M059J (cell line): ENCODE measurements at regions not wholly inside any gene's neighbourhood (a gene's known extent, or its start where the extent isn't known, plus 50 kb on each side); places are given as distances from the start of the nearest gene placed in this dataset.

Source experiments
- DNase-seq: peaks from one replicate; pipeline ENCODE4 v3.0.0-alpha.2; 2012; ENCODE audit warnings: low read depth

DNA sequence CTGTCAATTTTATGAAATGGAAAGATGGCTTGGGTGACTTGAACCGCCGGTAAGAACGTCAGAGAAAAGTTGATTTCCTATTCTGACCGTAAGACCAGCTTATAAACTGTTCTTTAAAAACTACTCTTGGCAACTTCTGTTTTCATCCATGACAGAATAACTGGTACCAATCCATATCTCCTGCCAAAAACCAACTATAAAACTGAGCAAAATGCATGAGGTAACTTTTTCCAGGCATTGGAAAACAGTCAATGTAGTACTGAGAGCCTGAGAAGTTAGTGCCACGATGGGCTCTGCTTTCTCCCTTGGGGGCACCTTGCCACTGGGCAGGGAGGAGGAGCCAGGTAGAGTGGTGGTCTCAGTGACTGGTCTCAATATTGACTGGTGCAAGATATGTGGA, 615.2 kb upstream of the TBL1XR1 start:
- DNase-seq: peak; percentile 40

DNA sequence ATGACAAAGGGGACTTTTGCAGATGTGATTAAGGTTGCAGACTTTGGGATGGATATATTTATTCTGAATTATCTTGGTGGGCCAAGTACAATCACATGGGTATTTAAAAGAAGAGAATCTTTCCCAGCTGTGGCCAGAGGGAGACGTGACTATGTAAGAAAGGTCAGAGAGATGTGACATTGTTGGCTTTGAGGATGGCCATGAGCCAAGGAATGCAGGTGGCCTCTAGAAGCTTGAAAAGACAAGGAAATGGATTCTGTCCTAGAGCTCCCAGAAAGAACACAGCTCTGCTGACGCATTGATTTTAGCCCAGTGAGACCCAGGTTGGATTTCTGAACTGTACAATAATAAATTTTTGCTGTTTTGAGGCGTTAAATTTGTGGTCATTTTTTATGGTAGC, 616.0 kb upstream of the TBL1XR1 start:
- peak; percentile 96 for DNase-seq

GRCh38 chr3:177816667-177817208, 619.5 kb upstream of the TBL1XR1 start:
- peak; percentile 99 for DNase-seq

DNA sequence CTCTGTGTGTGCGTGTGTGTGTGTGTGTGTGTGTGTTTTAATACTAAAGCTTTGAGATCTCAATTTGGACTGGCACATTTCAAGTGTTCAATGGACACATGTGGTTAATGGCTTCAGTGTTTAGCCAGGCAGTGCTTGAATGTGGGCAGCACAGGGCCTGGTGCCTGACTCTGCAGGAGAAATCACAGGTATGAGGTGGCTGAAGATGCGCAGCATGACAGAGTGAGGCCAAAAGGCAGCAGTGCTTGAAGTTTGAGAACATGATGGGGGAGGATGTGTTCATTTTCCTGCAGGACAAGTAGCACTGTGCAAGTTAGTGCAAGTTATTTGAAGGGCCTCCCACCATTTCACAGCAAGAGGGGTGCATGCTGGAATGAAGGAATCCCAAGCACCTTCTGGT, 620.5 kb upstream of the TBL1XR1 start:
- no peak for DNase-seq

DNA sequence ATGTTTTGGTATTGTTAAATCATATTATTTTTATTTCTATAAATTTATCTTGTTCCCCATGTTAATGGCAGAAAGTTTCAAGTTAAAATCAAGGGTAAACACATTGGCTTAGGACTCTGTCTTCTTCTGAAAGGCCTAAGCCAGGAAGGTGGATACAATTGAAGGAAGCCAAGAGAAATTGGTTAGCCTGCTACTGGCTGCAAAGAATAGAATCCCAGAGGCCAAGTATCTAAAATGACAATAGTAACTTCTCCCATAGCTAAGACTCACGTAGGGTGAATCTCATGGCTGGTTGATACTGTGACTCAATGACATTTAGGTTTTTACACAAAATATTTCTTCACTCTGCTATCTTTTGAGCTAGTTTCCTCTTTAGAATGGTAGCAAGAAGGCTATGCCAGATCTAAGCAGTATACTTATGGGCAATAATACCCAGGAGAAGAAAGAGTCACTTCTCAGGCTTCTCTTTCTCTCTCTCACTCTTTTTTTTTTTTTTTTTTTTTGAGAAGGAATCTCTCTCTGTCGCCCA, 621.5 kb upstream of the TBL1XR1 start:
- no peak for DNase-seq

DNA sequence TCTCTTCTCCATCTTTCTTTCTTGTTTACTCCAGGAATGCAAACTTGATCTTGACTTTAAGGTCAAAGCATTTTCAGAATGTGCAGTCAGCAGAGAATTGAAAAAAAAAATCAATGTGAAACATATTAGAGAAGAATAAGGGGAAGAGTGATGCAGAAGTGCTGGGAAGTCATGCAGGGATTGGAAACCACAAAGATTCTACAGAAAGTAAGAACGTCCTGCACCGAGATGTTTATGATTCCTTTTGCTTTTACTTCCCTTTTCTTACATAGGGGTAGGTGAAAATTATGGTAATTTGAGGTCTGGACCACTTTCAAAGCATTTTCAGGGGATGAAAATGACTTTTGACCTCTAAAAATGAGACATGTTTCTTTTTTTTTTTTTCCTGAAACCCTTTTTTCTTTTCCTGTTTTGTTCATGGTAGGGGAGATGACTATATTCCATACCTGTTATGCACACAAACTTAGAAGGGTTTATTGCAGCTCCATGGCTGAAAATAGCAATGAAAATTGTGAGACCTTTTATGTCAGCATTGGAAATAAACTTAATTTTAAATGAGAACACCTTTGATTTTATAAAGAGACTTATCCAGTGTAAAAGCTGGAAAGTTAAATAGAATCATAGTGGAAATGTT, 623.5 kb upstream of the TBL1XR1 start:
- DNase-seq: peak; percentile 71

DNA sequence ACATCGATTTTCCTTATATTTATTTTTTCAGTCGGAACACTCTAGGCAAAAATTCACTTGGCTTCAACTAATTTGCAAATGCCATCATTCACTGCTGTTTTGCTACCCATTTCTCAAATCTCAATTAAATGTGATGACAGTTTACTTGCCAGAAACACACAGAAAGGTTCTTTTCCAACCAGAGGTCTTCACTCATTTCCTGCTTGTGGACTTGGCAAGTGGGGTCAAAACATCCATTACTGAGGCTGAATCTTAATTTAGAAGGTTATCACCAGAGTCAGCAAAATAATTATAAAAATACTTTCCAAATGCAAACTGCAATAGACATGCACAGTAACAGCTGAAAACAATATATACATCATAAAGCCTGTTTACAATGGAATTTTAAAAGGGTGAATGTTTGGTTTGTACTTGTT, 625.4 kb upstream of the TBL1XR1 start:
- DNase-seq: no peak

DNA sequence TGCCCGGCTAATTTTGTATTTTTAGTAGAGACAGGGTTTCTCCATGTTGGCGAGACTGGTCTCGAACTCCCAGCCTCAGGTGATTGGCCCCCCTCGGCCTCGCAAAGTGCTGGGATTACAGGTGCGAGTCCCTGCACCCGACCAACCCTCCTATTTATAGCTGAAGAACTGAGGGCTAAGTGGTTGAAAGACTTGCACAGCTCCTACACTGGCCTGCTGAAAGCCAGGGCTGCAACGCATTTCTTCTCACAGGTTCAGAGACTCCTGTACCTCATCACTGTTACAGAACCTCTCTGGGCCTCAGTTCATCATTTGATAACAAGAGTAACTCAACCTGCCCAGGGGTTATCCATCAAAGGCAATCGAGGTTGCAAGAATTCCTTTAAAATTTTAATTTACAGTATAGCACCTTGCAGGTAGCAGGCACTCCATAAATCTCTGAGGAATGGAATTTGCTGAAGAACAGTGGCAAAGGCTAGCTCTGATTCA, 626.5 kb upstream of the TBL1XR1 start:
- no peak for DNase-seq

DNA sequence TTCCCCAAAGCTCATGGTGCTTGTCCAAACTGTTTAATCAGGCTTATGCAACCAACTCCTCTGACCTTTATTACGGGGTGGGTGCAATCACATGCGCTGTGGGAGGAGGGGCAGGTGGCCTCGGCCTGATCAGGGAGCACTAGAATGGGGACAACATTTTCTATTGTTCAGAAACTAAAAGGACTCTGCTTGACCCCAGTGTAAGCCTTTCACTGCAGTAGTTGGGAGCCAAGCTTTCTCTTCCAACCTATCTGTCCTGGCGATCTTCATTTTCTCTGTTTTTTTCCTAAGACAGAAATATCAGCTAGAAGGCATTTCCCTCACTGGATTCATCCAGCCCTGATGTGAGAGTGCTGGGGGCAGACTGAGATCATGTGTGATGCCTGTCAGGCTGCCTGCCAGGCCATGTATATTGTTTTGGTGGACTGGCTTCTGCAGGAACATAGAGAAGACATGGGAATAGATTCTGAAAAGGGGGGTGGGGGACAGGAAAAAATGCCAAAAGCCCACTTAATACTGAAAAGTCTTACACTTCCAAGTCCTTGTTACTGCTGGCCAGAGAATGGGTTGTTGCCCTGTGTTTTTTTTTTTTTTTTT, 627.0 kb upstream of the TBL1XR1 start:
- DNase-seq: peak; percentile 91

DNA sequence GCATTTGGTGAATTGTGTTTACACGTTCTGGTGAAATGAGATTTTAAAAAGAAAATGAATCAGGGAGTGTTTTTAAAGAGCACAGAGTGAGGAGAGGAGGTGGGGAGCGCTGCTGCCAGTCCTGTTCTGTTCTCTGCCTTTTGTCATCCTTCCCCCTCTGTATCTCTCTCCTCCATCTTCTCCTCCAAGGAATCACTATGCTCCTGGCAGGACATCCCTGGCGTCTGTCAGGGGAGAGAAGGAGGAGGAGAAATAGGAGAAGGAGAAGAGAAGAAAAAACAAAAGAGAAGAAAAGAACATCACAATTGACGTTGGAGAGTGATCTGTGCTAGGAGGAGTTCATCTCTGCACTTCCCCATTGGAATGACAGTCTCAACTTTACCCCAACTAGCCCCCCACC, 627.6 kb upstream of the TBL1XR1 start:
- DNase-seq: no peak

DNA sequence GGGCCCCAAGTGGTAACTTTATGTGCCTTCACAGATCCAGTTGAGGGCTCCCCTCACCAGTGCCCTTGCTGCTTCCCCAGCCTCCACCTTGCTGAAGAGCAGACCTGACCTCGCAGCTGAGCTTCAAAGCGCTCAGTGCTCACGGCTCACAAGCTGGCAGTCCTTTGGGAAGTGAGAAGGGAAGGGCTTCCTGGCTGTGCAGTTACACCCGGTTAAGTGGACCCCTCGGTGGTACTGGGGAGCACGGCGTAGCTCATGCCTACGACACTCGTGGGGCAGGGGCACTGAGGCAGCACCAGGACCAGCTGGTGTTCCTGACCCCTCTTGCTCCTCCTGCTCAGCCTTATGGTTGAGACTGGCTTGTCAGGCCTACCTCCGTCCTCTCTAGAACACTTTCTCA, 629.0 kb upstream of the TBL1XR1 start:
- DNase-seq: no peak

DNA sequence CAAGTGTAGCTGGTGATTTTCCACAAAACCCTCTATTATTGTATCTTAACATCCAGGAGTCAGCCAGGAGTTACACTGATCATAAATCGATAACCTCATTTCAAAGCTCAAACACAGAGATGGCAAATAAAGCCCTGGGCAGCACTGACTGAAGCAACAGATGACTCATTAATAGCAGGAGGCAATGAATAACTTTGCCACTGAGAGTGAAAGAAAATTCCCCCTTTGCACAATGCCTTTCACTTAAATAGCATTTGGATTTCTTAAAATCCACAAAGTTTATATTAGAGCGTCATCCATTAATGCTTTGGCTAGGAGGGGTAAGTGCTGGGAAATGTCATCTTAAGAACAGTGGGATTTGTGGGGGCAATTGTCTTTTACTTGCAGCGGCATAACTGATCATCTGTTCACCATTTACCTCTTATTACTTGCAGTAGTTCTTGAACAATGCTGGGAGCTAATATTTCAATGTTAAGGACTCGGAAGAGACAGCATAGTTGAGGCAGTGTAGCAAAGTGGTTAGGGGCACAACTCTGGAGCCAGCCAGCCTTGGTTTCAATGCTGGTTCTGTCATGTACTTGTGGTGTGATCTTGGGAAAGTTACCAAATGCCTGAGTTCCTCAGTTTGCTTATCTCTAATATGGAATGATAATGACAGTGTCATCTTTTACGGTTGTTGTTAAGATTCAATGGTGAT, 630.4 kb upstream of the TBL1XR1 start:
- DNase-seq: peak; percentile 88

GRCh38 chr3:177828208-177828565, 630.9 kb upstream of the TBL1XR1 start:
- no peak for DNase-seq

- peak; percentile 88 for DNase-seq
Measured at GRCh38 chr3:177830411-177830849, 633.1 kb upstream of the TBL1XR1 start.

GRCh38 chr3:177831361-177831760, 634.1 kb upstream of the TBL1XR1 start:
- peak; percentile 69 for DNase-seq

DNA sequence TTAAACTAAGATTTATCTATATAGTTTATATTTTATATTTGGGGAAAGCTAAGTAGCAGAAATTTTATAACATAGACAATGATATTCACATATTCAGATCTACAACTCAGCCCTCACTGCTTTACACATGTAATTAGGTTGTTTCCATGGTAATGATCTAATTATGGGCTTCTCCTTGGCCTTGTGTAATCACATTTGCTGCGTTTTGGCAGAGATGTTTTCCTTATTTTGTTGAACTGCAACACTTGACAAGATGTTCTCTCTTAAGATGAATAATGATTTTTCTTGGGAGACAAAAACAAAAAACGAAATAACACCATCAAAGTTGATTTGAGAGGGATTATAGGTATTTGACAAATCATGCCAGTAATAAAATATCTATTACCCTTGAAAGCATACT, 635.6 kb upstream of the TBL1XR1 start:
- no peak for DNase-seq

DNA sequence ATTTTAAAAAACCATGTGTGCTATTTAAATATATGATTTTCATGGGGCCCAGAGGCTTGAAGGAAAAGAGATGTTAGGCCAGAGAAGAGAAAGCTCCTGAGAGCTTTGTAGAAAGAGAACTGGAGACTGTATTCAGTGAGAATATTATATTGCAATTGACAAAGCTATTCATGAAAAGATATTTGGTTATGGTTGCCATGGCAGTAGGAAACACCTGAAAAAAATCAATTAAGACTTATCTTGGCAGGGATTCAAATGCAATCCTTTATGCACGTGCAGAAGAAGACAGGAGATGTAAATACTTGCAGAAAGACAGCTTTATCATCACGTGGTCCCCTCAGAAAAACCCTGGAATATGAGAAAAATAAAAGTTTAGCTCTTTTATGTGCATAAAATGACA, 636.0 kb upstream of the TBL1XR1 start:
- DNase-seq: no peak

DNA sequence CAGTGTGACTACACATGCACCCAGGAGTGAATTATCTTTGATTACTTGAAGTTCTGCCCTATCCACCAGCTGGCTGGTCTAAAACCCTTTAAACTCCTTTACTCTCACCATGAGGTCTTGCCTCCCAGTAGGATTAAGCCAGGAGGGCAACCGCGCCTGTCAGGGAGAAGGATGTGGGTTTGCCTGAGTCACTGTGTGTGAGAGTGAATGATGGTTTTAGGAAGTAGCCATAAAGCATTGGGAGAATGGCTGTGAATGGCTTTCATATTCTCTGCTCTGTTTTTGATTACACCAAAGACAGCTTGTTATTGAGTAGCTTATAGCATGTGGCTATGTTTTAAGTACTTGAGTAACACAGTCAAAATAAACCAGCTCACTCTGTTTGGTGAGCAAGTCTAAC, 637.7 kb upstream of the TBL1XR1 start:
- DNase-seq: peak; percentile 99

DNA sequence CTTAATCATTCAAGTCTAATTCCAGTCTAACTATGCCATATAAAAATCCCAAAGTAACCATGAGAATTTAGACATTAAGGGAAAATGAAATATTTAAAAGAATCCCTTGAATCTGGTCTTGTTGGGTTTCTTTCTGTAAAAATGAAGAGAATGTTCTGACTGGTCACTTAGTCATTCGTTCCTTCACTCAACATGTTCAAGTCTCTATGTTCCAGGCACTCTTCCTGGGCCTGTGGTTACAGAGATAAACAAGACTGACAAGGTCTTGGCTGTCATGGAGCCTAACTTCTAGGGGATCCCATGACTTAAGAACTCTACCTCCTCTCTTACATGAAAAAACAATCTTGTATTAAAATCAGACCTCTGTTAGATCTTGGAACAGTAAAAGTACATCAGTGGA, 638.6 kb upstream of the TBL1XR1 start:
- peak; percentile 99 for DNase-seq

- peak; percentile 56 for DNase-seq
Measured at GRCh38 chr3:177836671-177837070, 639.4 kb upstream of the TBL1XR1 start.

DNA sequence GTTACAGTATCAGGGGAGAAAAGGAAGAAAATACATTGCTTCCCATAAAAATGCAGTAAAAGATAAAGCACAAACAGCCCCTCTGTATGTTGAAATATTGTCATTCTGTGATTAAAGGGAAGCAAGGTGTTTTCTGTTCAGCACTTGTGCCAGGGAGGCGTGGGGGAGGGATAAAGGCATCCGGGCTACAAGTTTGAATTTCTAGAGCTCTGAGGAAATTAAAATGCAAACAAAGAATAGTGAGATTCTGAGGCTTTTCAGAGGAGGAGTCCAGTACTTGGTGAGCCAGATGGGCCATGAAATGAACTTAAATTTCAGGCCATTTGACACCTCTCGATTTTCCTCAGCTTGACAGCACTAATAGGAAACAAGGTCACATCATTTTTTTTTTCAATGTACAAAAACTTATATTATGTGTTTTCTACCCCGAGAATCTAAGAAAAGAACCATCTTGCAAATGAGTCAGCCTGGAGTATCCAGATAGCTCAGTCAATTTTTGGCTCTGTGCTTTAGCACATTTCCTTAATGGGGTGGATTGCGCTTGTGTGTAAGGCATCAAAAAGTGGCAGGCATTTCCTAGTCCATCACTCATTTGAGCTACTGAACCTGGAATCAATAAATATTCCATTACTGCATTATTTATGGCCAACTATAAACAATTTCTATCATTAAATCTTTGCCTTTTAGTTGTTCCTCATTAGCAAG, 640.8 kb upstream of the TBL1XR1 start:
- no peak for DNase-seq

- no peak for DNase-seq
Measured at GRCh38 chr3:177838766-177839350, 641.6 kb upstream of the TBL1XR1 start.
